Esophagus muscularis mucosa (tissue), 4 donors: ENCODE measurements at regions not wholly inside any gene's neighbourhood (a gene's known extent, or its start where the extent isn't known, plus 50 kb on each side); places are given as distances from the start of the nearest gene placed in this dataset.

Experiments used
- CTCF ChIP-seq, 3 experiments: fragments of 200-600 bp in 2 of 3; fragments of 450-650 bp in 1 of 3; sonication (generic) in 2 of 3; IDR thresholded peaks; one replicate each; pipeline ENCODE4 v1.5.1; 2017 to 2019; ENCODE audit warnings: antibody characterized with exemption in 3 of 3, mild to moderate bottlenecking in 2 of 3, moderate library complexity in 1 of 3
- EP300 ChIP-seq: sonication (generic); formaldehyde crosslinking; IDR thresholded peaks from one replicate; pipeline ENCODE4 v1.6.1; 2017; ENCODE audit warnings: antibody characterized with exemption
- POLR2A ChIP-seq: fragments of 450-650 bp; IDR thresholded peaks from one replicate; pipeline ENCODE4 v1.6.1; 2017; ENCODE audit warnings: antibody characterized with exemption, moderate library complexity, mild to moderate bottlenecking, low read depth
- POLR2AphosphoS5 ChIP-seq, 2 donors: sonication (generic); formaldehyde crosslinking; IDR thresholded peaks; one replicate each; pipeline ENCODE4 v1.6.1; 2017; ENCODE audit warnings: antibody characterized with exemption in 2 of 2

GRCh38 chr5:87906962-87907361, 361.7 kb downstream of the TMEM161B start:
- TF ChIP-seq CTCF (IDR thresholded peaks at IDR 0.05) (no peak), POLR2AphosphoS5 (IDR thresholded peaks at IDR 0.05) (no peak), POLR2A (no peak), EP300 (no peak)
